ENCODE measurements at regions not wholly inside any gene's neighbourhood (a gene's known extent, or its start where the extent isn't known, plus 50 kb on each side); places are given as distances from the start of the nearest gene placed in this dataset.

DNA sequence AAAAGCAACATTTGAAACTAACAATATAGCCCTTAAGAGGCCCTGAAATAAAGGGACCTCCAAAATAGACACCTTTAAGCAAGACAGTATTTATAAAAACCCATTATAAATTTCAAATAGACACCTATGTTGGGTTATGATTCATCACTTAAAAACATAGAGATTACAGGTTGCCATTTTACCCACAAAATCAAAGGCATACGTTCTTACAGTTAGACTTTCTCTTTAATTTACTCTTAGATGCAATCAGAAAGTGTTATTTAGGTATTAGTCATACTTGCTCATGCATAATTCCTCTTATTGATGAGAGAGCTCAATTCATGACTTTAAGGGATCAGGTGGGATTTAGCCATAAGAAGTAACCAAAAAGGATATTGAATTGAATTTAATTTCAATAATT lies 51.5 kb upstream of the TMEM200A start:
- no peak for DNase-seq (ENCODE audit: low spot score)
- TF ChIP-seq, protein P1, sequence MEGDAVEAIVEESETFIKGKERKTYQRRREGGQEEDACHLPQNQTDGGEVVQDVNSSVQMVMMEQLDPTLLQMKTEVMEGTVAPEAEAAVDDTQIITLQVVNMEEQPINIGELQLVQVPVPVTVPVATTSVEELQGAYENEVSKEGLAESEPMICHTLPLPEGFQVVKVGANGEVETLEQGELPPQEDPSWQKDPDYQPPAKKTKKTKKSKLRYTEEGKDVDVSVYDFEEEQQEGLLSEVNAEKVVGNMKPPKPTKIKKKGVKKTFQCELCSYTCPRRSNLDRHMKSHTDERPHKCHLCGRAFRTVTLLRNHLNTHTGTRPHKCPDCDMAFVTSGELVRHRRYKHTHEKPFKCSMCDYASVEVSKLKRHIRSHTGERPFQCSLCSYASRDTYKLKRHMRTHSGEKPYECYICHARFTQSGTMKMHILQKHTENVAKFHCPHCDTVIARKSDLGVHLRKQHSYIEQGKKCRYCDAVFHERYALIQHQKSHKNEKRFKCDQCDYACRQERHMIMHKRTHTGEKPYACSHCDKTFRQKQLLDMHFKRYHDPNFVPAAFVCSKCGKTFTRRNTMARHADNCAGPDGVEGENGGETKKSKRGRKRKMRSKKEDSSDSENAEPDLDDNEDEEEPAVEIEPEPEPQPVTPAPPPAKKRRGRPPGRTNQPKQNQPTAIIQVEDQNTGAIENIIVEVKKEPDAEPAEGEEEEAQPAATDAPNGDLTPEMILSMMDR (IDR thresholded peaks at IDR 0.05; ENCODE audit: extremely low read depth, insufficient read depth, missing control alignments): no peak
- in situ Hi-C loops (cut with MboI; ENCODE audit: low pct_unique_long_range_greater_than_20kb, low sequenced_read_pairs, unreplicated experiment): loop anchor here (25.0 kb wide), 1 partner anchor 523 kb away; the partner anchor contains the start of gene SMLR1

DNA sequence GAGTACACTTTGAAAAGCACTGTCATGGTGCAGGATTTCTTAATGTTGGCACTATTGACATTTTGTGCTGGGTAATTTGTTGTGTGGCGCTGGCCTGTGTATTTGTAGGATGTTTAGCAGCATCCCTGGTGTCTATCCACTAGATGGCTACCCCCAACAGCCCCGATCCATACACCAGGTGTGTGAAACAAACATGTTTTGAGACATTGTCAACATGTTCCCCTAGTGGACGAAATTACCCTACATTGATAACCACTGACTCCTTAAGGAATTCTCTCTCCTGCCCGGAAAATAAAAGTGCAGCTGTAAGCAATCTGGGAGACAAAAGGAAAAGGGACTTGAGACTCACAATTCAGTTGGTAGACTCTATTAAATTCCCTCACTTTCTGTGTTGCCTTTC lies 52.6 kb upstream of the TMEM200A start:
- TF ChIP-seq, protein P1 (IDR thresholded peaks at IDR 0.05; ENCODE audit: extremely low read depth, insufficient read depth, missing control alignments): no peak
- no peak for DNase-seq (ENCODE audit: low spot score)
- in situ Hi-C loops (cut with MboI; ENCODE audit: low pct_unique_long_range_greater_than_20kb, low sequenced_read_pairs, unreplicated experiment): loop anchor here (25.0 kb wide), 1 partner anchor 524 kb away; the partner anchor contains the start of gene SMLR1

DNA sequence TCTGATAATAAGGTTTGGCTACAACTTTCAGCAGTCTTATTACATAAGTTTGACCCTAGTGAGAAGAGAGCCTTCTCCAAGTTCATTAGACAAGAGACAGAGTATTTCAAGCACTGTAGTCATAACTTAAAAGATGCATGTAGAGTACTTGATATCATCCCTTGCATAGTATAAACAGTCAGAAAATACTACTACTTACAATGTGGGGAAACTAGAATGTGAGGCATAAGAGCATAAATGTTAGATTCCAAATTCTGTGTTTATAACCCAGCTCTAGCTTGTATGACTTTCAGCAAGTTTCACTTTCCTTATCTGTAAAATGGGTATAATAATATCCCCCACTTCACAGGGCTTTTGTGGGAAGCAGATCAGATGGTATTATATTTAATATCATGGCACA lies 56.8 kb upstream of the TMEM200A start:
- DNase-seq (ENCODE audit: low spot score): no peak
- in situ Hi-C loops (cut with MboI; ENCODE audit: low pct_unique_long_range_greater_than_20kb, low sequenced_read_pairs, unreplicated experiment): loop anchor here (25.0 kb wide), 1 partner anchor 528 kb away; the partner anchor contains the start of gene SMLR1
- TF ChIP-seq, protein P1 (IDR thresholded peaks at IDR 0.05; ENCODE audit: extremely low read depth, insufficient read depth, missing control alignments): no peak

GRCh38 chr6:130307752-130308361 lies 58.0 kb upstream of the TMEM200A start:
- DNase-seq (ENCODE audit: low spot score): no peak
- TF ChIP-seq, protein P1 (IDR thresholded peaks at IDR 0.05; ENCODE audit: extremely low read depth, insufficient read depth, missing control alignments): no peak
- in situ Hi-C loops (cut with MboI; ENCODE audit: low pct_unique_long_range_greater_than_20kb, low sequenced_read_pairs, unreplicated experiment): loop anchor here (25.0 kb wide), 1 partner anchor 529 kb away; the partner anchor contains the start of gene SMLR1

GRCh38 chr6:130306377-130306776 lies 59.4 kb upstream of the TMEM200A start:
- in situ Hi-C loops (cut with MboI; ENCODE audit: low pct_unique_long_range_greater_than_20kb, low sequenced_read_pairs, unreplicated experiment): loop anchor here (25.0 kb wide), 1 partner anchor 531 kb away; the partner anchor contains the start of gene SMLR1
- TF ChIP-seq, protein P1 (IDR thresholded peaks at IDR 0.05; ENCODE audit: extremely low read depth, insufficient read depth, missing control alignments): no peak
- DNase-seq (ENCODE audit: low spot score): no peak

- in situ Hi-C loops (cut with MboI; ENCODE audit: low pct_unique_long_range_greater_than_20kb, low sequenced_read_pairs, unreplicated experiment): loop anchor here (25.0 kb wide), 1 partner anchor 534 kb away; the partner anchor contains the start of gene SMLR1
- no peak for DNase-seq (ENCODE audit: low spot score)
- TF ChIP-seq, protein P1 (IDR thresholded peaks at IDR 0.05; ENCODE audit: extremely low read depth, insufficient read depth, missing control alignments): no peak
Measured at GRCh38 chr6:130303431-130303830, 62.4 kb upstream of the TMEM200A start.

All from GM13977 (cell line).